Loucy (cell line): ENCODE measurements at regions not wholly inside any gene's neighbourhood (a gene's known extent, or its start where the extent isn't known, plus 50 kb on each side); places are given as distances from the start of the nearest gene placed in this dataset.

Source experiments
- CTCF ChIP-seq: fragments of 200-600 bp; sonication (generic); conservative IDR thresholded peaks from 2 replicates; pipeline ENCODE4 v1.5.1; 2014; ENCODE audit warnings: mild to moderate bottlenecking, antibody characterized with exemption, low read length
- EZH2phosphoT487 ChIP-seq: fragments of 200-600 bp; IDR thresholded peaks from 2 replicates; pipeline ENCODE4 v1.6.1; 2018; ENCODE audit warnings: antibody characterized with exemption, mild to moderate bottlenecking, moderate library complexity, borderline replicate concordance

GRCh38 chr18:52152036-52152435, 188.0 kb upstream of the DCC start:
- TF ChIP-seq EZH2phosphoT487 (no peak), CTCF (no peak)
